ENCODE measurements at regions not wholly inside any gene's neighbourhood (a gene's known extent, or its start where the extent isn't known, plus 50 kb on each side); places are given as distances from the start of the nearest gene placed in this dataset.

DNA sequence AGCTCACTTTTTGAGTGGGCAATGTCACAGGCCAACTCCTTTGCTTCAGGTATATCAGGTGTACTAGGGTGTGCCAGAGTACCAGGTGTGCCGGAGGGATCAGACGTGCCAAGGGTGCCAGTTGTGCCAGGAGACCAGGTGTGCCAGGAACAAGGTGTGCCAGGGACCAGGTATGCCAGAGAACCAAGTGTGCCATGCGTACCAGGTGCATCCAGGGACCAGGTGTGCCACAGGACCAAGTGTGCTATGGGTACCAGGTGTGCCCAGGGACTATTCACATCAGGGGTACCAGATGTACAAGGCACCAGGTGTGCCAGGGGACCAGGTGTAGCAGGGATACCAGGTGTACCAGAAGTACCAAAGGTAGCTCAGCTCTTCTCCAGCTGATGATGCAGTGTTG is 174.7 kb upstream of the S1PR3 start:
- Mint-ChIP-seq H3K27me3 (peaks cover 23% of the 10 kb centered on the region), H3K36me3 (ENCODE audit: low read depth) (no peaks in the 10 kb centered on the region), H3K27ac (no peak overlapping the region), H3K4me1 (no peaks in the 10 kb centered on the region), H3K9me3 (ENCODE audit: low read depth) (no peaks in the 10 kb centered on the region), H3K4me3 (no peak overlapping the region)
- ChIA-PET CTCF (no interaction called here), POLR2A (no interaction called here)
- ATAC-seq (no peak), DNase-seq (no peak)
- intact Hi-C loops (cut with DNase I, micrococcal nuclease): no loop called here

- Mint-ChIP-seq H3K27ac (no peak overlapping the region), H3K36me3 (ENCODE audit: low read depth) (no peaks in the 10 kb centered on the region), H3K9me3 (ENCODE audit: low read depth) (no peaks in the 10 kb centered on the region), H3K4me3 (no peak overlapping the region), H3K27me3 (peaks cover 30% of the 10 kb centered on the region), H3K4me1 (no peaks in the 10 kb centered on the region)
- intact Hi-C loops (cut with DNase I, micrococcal nuclease): no loop called here
- ChIA-PET CTCF (no interaction called here), POLR2A (no interaction called here)
- DNase-seq (no peak), ATAC-seq (no peak)
These were observed 173.6 kb upstream of the S1PR3 start for GRCh38 chr9:88817628-88818027.

GRCh38 chr9:88818495-88819201 is 172.6 kb upstream of the S1PR3 start:
- intact Hi-C loops (cut with DNase I, micrococcal nuclease): no loop called here
- no peak for ATAC-seq
- Mint-ChIP-seq H3K36me3 (ENCODE audit: low read depth) (no peaks in the 10 kb centered on the region), H3K9me3 (ENCODE audit: low read depth) (no peaks in the 10 kb centered on the region), H3K27ac (no peak overlapping the region), H3K4me1 (no peaks in the 10 kb centered on the region), H3K27me3 (peaks cover 33% of the 10 kb centered on the region), H3K4me3 (no peak overlapping the region)
- ChIA-PET CTCF (no interaction called here), POLR2A (no interaction called here)
- no peak for DNase-seq

GRCh38 chr9:88819476-88819875 is 171.8 kb upstream of the S1PR3 start:
- Mint-ChIP-seq H3K4me3 (no peak overlapping the region), H3K36me3 (ENCODE audit: low read depth) (no peaks in the 10 kb centered on the region), H3K9me3 (ENCODE audit: low read depth) (no peaks in the 10 kb centered on the region), H3K27me3 (peaks cover 36% of the 10 kb centered on the region), H3K4me1 (no peaks in the 10 kb centered on the region), H3K27ac (no peak overlapping the region)
- ATAC-seq (no peak), DNase-seq (no peak)
- intact Hi-C loops (cut with DNase I, micrococcal nuclease): no loop called here
- ChIA-PET POLR2A (no interaction called here), CTCF (no interaction called here)

- Mint-ChIP-seq H3K27ac (no peak overlapping the region), H3K27me3 (peaks cover 39% of the 10 kb centered on the region), H3K4me3 (no peak overlapping the region), H3K9me3 (ENCODE audit: low read depth) (no peaks in the 10 kb centered on the region), H3K36me3 (ENCODE audit: low read depth) (no peaks in the 10 kb centered on the region), H3K4me1 (no peaks in the 10 kb centered on the region)
- DNase-seq (no peak), ATAC-seq (no peak)
- intact Hi-C loops (cut with DNase I, micrococcal nuclease): no loop called here
- POLR2A ChIA-PET: no interaction called here
- CTCF ChIA-PET: interaction anchor here (0.6 kb wide), 1 partner anchor 809 kb away, joined by 6 read pairs; no protein-coding TSS in a partner anchor
These were observed 171.2 kb upstream of the S1PR3 start for GRCh38 chr9:88820055-88820454.

DNA sequence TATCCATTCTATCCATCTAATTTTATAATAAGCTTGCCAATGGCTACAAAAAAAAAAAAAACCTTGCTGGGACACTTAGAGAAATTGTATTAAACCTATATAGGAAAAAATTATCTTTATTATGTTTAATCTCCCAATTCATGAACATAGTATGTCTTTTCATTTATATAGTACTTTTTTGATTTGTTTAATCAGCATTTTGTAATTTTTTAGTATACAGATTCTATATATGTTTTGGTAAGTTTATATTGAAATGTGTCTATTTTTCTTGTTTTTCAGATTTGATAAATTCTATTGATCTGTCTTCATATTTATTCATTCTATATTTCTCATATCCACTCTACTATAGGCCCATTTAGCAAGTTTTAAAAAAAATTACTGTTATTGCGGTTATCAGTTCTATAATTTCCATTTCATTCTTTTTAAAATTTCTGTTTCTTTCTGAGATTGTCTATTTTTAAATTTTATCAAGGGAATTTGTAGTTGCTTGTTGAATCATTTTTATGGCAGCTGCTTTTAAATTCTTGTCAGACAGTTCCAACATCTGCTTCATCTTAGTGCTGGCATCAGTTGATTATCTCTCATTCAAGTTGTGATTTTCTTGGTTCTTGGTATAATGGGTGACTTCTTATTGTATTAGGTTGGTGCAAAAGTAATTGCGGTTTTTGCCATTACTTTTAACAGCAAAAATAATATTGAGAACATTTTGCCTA is 170.1 kb upstream of the S1PR3 start:
- no peak for DNase-seq
- Mint-ChIP-seq H3K4me1 (no peaks in the 10 kb centered on the region), H3K4me3 (no peak overlapping the region), H3K27me3 (peaks cover 42% of the 10 kb centered on the region), H3K36me3 (ENCODE audit: low read depth) (no peaks in the 10 kb centered on the region), H3K27ac (no peak overlapping the region), H3K9me3 (ENCODE audit: low read depth) (no peaks in the 10 kb centered on the region)
- ChIA-PET CTCF (no interaction called here), POLR2A (no interaction called here)
- ATAC-seq: no peak
- intact Hi-C loops (cut with DNase I, micrococcal nuclease): no loop called here

- Mint-ChIP-seq H3K27me3 (peaks cover 46% of the 10 kb centered on the region), H3K4me1 (no peaks in the 10 kb centered on the region), H3K27ac (no peak overlapping the region), H3K9me3 (ENCODE audit: low read depth) (no peaks in the 10 kb centered on the region), H3K36me3 (ENCODE audit: low read depth) (no peaks in the 10 kb centered on the region), H3K4me3 (no peak overlapping the region)
- intact Hi-C loops (cut with DNase I, micrococcal nuclease): no loop called here
- CTCF ChIA-PET: interaction anchor here (0.9 kb wide), 1 partner anchor 28 kb away, joined by 3 read pairs; no protein-coding TSS in a partner anchor
- POLR2A ChIA-PET: no interaction called here
- DNase-seq (no peak), ATAC-seq (no peak)
These were observed 169.5 kb upstream of the S1PR3 start for GRCh38 chr9:88821746-88822106.

DNA sequence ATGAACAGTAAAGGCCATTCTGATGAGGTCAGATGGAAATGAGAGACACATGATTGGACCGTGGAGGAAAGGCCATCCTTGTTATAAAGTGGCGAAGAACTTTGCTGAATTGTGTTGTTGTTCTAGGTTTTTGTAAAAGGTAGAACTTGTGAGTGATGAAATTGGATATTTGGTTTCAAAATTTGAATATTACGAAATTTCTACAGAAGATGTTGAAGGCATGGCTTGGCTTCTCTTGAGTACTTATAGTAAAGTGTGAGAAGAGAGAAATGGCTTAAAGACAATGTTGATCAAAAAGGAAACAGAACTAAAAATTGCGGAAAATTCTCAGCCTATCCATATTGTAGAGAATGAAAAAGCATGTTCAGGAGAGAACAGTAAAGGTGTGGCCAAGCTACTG is 166.6 kb upstream of the S1PR3 start:
- Mint-ChIP-seq H3K4me3 (no peak overlapping the region), H3K36me3 (ENCODE audit: low read depth) (no peaks in the 10 kb centered on the region), H3K9me3 (ENCODE audit: low read depth) (no peaks in the 10 kb centered on the region), H3K27ac (no peak overlapping the region), H3K27me3 (peaks cover 61% of the 10 kb centered on the region), H3K4me1 (no peaks in the 10 kb centered on the region)
- DNase-seq (no peak), ATAC-seq (no peak)
- POLR2A ChIA-PET: no interaction called here
- intact Hi-C loops (cut with DNase I, micrococcal nuclease): no loop called here
- CTCF ChIA-PET: no interaction called here

- Mint-ChIP-seq H3K36me3 (ENCODE audit: low read depth) (no peaks in the 10 kb centered on the region), H3K27me3 (peaks cover 69% of the 10 kb centered on the region), H3K27ac (no peak overlapping the region), H3K4me1 (no peaks in the 10 kb centered on the region), H3K9me3 (ENCODE audit: low read depth) (no peaks in the 10 kb centered on the region), H3K4me3 (no peak overlapping the region)
- ATAC-seq (no peak), DNase-seq (no peak)
- intact Hi-C loops (cut with DNase I, micrococcal nuclease): no loop called here
- CTCF ChIA-PET: no interaction called here
- POLR2A ChIA-PET: no interaction called here
These were observed 165.1 kb upstream of the S1PR3 start for GRCh38 chr9:88826181-88826580.

DNA sequence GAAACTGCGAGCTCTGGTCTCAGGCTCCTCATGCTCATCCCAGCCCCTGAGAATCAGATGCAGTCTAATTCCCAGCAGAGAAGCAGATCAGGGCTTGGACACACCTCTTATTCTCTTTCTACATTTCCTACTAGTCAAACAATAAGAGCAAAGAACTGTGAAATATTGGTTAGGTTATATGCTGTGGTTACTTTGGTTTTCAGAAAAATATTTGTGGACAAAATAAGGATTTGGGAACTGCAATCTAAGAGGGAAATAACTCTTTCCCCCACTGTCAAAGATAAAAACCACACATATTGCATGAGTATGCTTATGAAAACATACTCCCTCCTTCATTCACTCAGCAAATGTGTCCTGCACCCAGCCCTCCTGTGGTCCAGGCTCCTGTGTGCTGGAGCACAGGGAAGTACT is 164.5 kb upstream of the S1PR3 start:
- Mint-ChIP-seq H3K36me3 (ENCODE audit: low read depth) (no peaks in the 10 kb centered on the region), H3K9me3 (ENCODE audit: low read depth) (no peaks in the 10 kb centered on the region), H3K4me3 (no peak overlapping the region), H3K27me3 (peaks cover 67% of the 10 kb centered on the region), H3K4me1 (no peaks in the 10 kb centered on the region), H3K27ac (no peak overlapping the region)
- intact Hi-C loops (cut with DNase I, micrococcal nuclease): no loop called here
- ATAC-seq (no peak), DNase-seq (no peak)
- ChIA-PET CTCF (no interaction called here), POLR2A (no interaction called here)

DNA sequence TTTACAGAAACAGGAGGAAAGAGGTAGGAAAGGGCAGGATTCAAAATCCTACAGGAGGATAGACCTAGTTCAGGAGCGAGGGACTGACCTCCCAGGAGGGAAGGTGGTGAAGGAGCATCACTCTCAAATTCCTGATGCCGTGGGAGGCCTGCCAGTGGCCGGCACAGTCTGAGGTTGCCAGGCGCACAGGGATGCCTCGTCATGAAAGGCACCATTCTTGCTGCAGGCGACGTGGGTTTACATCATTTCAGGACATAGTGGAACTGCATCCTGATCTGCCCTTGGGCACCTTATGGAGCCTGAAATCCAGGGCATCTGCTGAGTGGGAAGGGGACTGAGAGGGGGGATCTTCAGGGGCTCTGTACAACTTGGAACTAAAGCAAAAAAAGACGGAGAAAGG is 163.2 kb upstream of the S1PR3 start:
- H3K4me1 Mint-ChIP-seq: no peaks in the 10 kb centered on the region
- intact Hi-C loops (cut with DNase I, micrococcal nuclease): no loop called here

DNA sequence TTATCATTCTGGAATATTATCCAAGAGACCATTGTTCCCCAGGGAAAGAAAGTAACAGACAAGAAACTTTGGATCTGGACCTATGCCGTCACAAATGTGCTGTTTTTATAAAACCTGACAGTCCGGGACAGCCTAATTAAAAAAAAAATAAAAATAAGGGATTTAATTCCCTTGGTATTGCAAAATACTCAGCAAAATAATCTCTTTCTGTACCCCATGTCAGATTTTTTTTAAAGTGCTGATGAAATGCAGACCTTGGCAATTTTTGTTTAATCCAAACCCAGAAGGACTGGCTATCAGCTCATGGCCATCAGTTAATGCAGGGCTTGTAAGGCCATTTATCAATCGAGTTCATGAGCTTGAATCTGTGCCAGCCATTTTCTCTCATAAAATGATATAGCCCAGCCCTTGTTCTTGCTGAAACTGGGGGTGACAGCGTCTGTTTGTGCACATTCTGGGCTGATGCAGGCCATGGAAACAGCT is 162.7 kb upstream of the S1PR3 start:
- ATAC-seq: no peak
- Mint-ChIP-seq H3K4me1 (no peaks in the 10 kb centered on the region), H3K36me3 (ENCODE audit: low read depth) (no peaks in the 10 kb centered on the region), H3K9me3 (ENCODE audit: low read depth) (peaks cover 6% of the 10 kb centered on the region), H3K27ac (no peak overlapping the region), H3K4me3 (no peak overlapping the region), H3K27me3 (peaks cover 74% of the 10 kb centered on the region)
- intact Hi-C loops (cut with DNase I, micrococcal nuclease): no loop called here
- DNase-seq: no peak
- ChIA-PET CTCF (no interaction called here), POLR2A (no interaction called here)

More for the DNA sequence above, 163.2 kb upstream of the S1PR3 start:
- H3K9me3 Mint-ChIP-seq (ENCODE audit: low read depth): peaks cover 6% of the 10 kb centered on the region
- H3K36me3 Mint-ChIP-seq (ENCODE audit: low read depth): no peaks in the 10 kb centered on the region
- H3K27ac Mint-ChIP-seq: no peak overlapping the region
- ChIA-PET POLR2A (no interaction called here), CTCF (no interaction called here)
- H3K27me3 Mint-ChIP-seq: peaks cover 72% of the 10 kb centered on the region
- ATAC-seq (no peak), DNase-seq (no peak)
- H3K4me3 Mint-ChIP-seq: no peak overlapping the region

All from activated CD4-positive, alpha-beta T cell treated with anti-CD3 and anti-CD28 coated beads for 36 hours (primary cell).